Transverse colon (tissue), 4 donors: ENCODE measurements at regions not wholly inside any gene's neighbourhood (a gene's known extent, or its start where the extent isn't known, plus 50 kb on each side); places are given as distances from the start of the nearest gene placed in this dataset.

Experiments used
- DNase-seq: peaks from one replicate; pipeline ENCODE4 v3.0.0-alpha.2; 2019
- H3K27ac ChIP-seq, 4 donors: fragments of 200-600 bp; sonication (generic); 2 replicates each; pipeline ENCODE4 v1.5.1; 2016 to 2018; ENCODE audit warnings: inconsistent platforms in 4 of 4
- H3K27me3 ChIP-seq: fragments of 200-600 bp; sonication (generic); 2 replicates; pipeline ENCODE4 v1.5.1; 2017; ENCODE audit warnings: inconsistent platforms
- H3K36me3 ChIP-seq, 4 donors: fragments of 200-600 bp; sonication (generic); 2 replicates each; pipeline ENCODE4 v1.5.1; 2017 to 2019; ENCODE audit warnings: inconsistent platforms in 4 of 4
- H3K4me1 ChIP-seq, 4 donors: fragments of 200-600 bp; sonication (generic); 2 replicates each; pipeline ENCODE4 v1.5.1; 2017 to 2020; ENCODE audit warnings: inconsistent platforms in 4 of 4
- H3K4me3 ChIP-seq, 4 donors: fragments of 200-600 bp; sonication (generic); 1 replicate in 1 of 4; 2 replicates in 3 of 4; pipeline versions ENCODE4 v1.5.1 to v1.6.1; 2017 to 2019; ENCODE audit warnings: inconsistent platforms in 4 of 4
- H3K9me3 ChIP-seq, 2 donors: fragments of 200-600 bp; sonication (generic); 2 replicates each; pipeline ENCODE4 v1.5.1; 2017 to 2019; ENCODE audit warnings: inconsistent platforms in 2 of 2
- CTCF ChIP-seq, 5 experiments: fragments of 200-600 bp in 3 of 5; fragments of 450-650 bp in 2 of 5; sonication (generic) in 3 of 5; IDR thresholded peaks; 1 replicate in 2 of 5; 2 replicates in 3 of 5; pipeline ENCODE4 v1.5.1; 2016 to 2017; ENCODE audit warnings: antibody characterized with exemption in 5 of 5, inconsistent platforms in 3 of 5, mild to moderate bottlenecking in 2 of 5, moderate library complexity in 1 of 5
- EP300 ChIP-seq: sonication (generic); formaldehyde crosslinking; IDR thresholded peaks from one replicate; pipeline ENCODE4 v1.6.1; 2017; ENCODE audit warnings: antibody characterized with exemption, low read depth
- POLR2A ChIP-seq: fragments of 450-650 bp; IDR thresholded peaks from one replicate; pipeline ENCODE4 v1.6.1; 2016; ENCODE audit warnings: antibody characterized with exemption, mild to moderate bottlenecking, moderate library complexity
- POLR2AphosphoS5 ChIP-seq, 3 donors: sonication (generic); formaldehyde crosslinking; IDR thresholded peaks; one replicate each; pipeline ENCODE4 v1.6.1; 2016; ENCODE audit warnings: antibody characterized with exemption in 3 of 3
- WGBS, 2 donors: methylation state at CpG; one replicate each; pipeline ENCODE4 v1.1.5; 2018; ENCODE audit warnings: low coverage in 1 of 2; 5-methylcytosine and 5-hydroxymethylcytosine counted together
- in situ Hi-C, 4 donors: fragments of 200-750 bp; cut with MboI; loops; one replicate each; pipeline versions ENCODE4 v1.15.0 to v1.15.1; 2017; ENCODE audit warnings: low sequenced_read_pairs in 3 of 4, low pct_ligation_motif_present in 1 of 4, low pct_unique_long_range_greater_than_20kb in 1 of 4
- intact Hi-C: fragments of 100-400 bp; cut with DNase I; formaldehyde crosslinking; loops from one replicate; pipeline ENCODE4 v1.15.1; 2023; ENCODE audit warnings: low total_unique reads

DNA sequence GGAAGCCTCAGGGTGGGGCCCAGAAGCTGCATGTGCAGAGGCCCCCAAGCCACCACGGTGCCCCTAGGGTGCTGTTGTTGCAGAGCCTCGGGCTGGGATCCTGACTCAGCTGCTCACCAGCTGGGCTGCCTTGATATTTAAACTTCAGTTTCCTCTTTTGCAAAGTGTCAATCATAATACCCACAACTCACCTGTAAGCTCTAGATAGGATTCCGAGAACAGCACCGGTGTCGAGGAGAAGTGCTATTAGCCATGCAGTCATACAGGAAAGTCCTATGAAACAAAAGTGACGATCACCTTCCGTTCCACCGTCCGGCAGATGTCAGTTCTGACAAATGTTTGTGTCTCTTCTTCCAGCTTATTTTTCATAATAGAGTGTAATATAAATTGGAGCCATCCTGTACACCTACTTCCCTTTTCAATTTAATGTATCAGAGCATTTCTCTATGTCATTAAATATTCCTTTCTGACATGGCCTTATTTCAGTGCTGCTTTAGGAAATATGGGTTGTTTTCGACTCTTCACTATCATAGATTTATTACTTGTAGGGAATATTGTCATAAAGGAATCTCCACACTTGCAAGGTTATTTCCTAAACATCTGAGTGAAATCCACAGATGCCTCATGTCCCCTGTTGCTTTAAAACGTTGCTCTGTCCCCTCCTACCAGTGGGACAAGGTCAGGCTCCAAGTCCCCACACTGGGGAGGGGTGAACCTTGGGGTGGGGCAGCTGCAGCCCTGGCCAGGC is 100.8 kb downstream of the SIK1 start:
- peak in 1 of 3 donors; percentile 36 for TF ChIP-seq POLR2AphosphoS5 (IDR thresholded peaks at IDR 0.05)
- no peak for TF ChIP-seq CTCF (IDR thresholded peaks at IDR 0.05)
- no peak for TF ChIP-seq POLR2A
- no peak for TF ChIP-seq EP300
- H3K36me3 ChIP-seq = no peaks in the 10 kb centered on the region
- WGBS, 2 donors = 72% methylated on average over 4 to 11 of the region's 11 CpGs
- peak; percentile 55 for DNase-seq
- in situ Hi-C loops = no loop called here
- no peaks in the 10 kb centered on the region for H3K27me3 ChIP-seq
- H3K4me3 ChIP-seq = no peak overlapping the region
- intact Hi-C loops = no loop called here
- H3K9me3 ChIP-seq = no peaks in the 10 kb centered on the region
- H3K27ac ChIP-seq = peak overlapping the region in 1 of 4 donors; percentile 65
- H3K4me1 ChIP-seq = no peaks in the 10 kb centered on the region

DNA sequence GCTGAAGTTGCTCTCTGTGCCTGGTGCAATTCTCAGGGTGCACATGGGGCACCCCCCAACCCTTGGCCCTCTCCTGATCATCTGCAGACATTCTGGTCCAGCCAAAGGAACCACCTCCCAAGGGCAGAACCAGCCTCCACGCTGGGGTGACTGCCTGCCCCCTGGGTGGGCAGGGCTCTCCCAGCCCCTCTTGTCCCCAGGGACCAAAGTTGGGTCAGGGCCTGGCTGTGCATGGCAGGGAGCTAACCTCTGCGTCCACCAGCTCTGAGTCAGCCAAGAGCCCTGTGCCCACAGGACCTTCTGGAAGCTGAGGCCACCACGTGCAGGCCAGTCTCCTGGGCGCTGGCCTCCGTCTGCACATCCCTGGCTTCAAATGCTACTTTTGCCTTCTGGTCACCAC is 101.9 kb downstream of the SIK1 start:
- TF ChIP-seq CTCF (IDR thresholded peaks at IDR 0.05) (no peak), POLR2A (no peak)
- H3K27ac ChIP-seq = peak overlapping the region in 1 of 4 donors; percentile 65
- H3K27me3 ChIP-seq = no peaks in the 10 kb centered on the region
- in situ Hi-C loops = no loop called here
- H3K4me3 ChIP-seq = no peak overlapping the region
- no peaks in the 10 kb centered on the region for H3K36me3 ChIP-seq
- no peaks in the 10 kb centered on the region for H3K4me1 ChIP-seq
- no peak for DNase-seq
- intact Hi-C loops = no loop called here
- 100% methylated on average over 5 of the region's 5 CpGs; no CpG with 5 or more reads in 1 of the 2 donors for WGBS, 2 donors
- no peaks in the 10 kb centered on the region for H3K9me3 ChIP-seq

DNA sequence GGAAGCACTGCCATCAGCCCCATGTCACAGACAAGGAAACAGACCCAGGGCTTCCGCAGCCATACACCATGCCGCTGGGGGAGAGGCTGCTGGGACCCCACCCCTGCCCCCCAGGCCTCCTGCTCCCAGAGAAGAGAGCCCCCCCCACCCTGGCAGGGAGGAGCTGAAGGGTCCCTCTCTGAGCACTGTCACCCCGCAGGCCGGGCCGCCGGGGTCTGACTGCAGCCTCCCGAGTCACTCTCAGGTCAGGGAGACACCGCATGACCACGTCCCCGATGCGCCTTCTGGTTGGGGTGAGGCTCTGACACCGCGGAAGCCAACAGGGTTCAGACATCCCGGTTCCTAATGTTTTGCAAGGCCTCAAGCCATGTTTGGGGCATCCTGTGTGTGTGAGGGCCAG is 102.3 kb downstream of the SIK1 start:
- Histone ChIP-seq H3K27me3 (no peaks in the 10 kb centered on the region), H3K4me3 (no peak overlapping the region), H3K36me3 (no peaks in the 10 kb centered on the region), H3K4me1 (no peaks in the 10 kb centered on the region), H3K9me3 (no peaks in the 10 kb centered on the region), H3K27ac (no peak overlapping the region)
- in situ Hi-C loops = no loop called here
- intact Hi-C loops = no loop called here
- no peak for TF ChIP-seq POLR2AphosphoS5 (IDR thresholded peaks at IDR 0.05)
- no peak for TF ChIP-seq POLR2A
- TF ChIP-seq CTCF (IDR thresholded peaks at IDR 0.05) = no peak
- no peak for TF ChIP-seq EP300
- WGBS, 2 donors = 92% methylated on average over 14 of the region's 14 CpGs; no CpG with 5 or more reads in 1 of the 2 donors
- no peak for DNase-seq

- no peaks in the 10 kb centered on the region for H3K9me3 ChIP-seq
- H3K36me3 ChIP-seq = no peaks in the 10 kb centered on the region
- no peak overlapping the region for H3K4me3 ChIP-seq
- no peaks in the 10 kb centered on the region for H3K27me3 ChIP-seq
- TF ChIP-seq EP300 (no peak), POLR2AphosphoS5 (IDR thresholded peaks at IDR 0.05) (no peak), CTCF (IDR thresholded peaks at IDR 0.05) (no peak), POLR2A (no peak)
- DNase-seq = no peak
- no peak overlapping the region for H3K27ac ChIP-seq
- intact Hi-C loops (no loop called here), in situ Hi-C loops (no loop called here)
- no peaks in the 10 kb centered on the region for H3K4me1 ChIP-seq
- 84% methylated on average over 22 of the region's 23 CpGs; no CpG with 5 or more reads in 1 of the 2 donors for WGBS, 2 donors
Observed at GRCh38 chr21:43323244-43324005, 103.5 kb downstream of the SIK1 start.
